ENCODE measurements at regions not wholly inside any gene's neighbourhood (a gene's known extent, or its start where the extent isn't known, plus 50 kb on each side); places are given as distances from the start of the nearest gene placed in this dataset.
"Not testable (repeated sequence)": the region's sequence is repeated elsewhere in the genome, so short reads cannot be mapped to it uniquely, and the experiment has no call there.

DNA sequence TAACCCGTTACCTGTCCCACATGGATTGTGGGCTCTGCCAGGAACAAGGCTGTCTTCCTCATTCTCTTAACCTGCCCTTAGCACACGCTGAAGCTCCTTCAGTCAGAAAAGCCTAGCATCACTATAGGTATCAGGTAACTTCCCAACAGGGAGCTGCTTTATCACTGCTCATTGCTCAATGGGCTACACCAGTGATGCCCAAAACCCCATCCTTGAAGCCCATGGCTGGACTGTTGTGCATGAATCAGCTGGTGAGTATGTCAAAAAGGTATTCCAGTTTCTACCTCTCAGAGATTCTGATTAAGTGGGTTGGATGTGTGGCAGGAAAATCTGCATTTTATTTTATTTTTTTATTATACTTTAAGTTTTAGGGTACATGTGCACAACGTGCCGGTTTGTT, 362.2 kb downstream of the LRATD1 start:
- no peak for DNase-seq

DNA sequence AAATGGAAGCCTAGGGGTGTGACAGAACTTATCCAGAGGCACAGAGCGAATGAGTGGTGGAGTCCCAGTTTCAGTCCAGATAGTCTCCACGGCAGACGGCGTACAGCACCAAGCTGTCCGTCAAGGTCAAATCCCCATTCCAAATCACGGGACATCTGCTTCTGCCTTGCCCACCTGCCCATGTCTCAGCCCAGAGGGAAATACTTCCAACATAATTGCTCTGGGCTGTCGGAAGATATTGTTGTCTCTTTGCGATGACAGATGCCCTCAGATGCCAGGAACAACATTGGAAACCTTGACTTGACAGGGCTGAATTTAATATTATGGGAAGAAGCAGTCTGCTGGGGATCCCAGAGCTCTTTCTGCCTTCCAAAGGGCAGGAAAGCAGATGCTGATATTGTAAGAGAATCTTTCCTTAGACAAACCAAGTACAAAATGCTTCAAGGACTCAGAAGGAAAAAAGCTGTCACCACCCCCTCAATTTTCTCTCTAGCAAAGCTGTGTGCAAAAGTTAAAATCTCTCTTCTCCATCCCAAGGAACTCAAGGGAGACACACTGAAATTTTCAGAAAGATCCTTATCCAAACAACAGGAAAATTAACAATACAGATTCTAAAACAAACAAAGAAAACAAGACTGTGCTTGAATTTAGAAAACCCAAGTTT, 364.0 kb downstream of the LRATD1 start:
- peak; percentile 43 for DNase-seq

DNA sequence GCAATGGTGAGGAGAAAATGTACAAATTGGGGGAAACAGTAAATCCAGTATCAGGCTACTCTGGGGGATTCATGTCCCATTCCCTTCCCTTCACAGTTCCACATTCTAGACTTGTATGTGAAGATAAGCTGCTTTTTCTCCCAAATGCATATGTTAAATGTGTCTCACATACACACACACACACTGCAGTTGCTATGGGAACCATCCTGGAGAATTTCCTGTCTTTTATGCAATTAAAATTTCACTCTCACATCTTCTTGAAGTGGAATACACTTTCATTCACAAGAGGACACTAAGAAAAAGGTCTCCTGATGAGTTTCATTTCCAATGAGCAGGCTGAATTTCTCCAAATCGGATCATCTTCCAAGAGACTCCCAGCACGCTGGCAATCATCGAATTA, 366.0 kb downstream of the LRATD1 start:
- no peak for DNase-seq

DNA sequence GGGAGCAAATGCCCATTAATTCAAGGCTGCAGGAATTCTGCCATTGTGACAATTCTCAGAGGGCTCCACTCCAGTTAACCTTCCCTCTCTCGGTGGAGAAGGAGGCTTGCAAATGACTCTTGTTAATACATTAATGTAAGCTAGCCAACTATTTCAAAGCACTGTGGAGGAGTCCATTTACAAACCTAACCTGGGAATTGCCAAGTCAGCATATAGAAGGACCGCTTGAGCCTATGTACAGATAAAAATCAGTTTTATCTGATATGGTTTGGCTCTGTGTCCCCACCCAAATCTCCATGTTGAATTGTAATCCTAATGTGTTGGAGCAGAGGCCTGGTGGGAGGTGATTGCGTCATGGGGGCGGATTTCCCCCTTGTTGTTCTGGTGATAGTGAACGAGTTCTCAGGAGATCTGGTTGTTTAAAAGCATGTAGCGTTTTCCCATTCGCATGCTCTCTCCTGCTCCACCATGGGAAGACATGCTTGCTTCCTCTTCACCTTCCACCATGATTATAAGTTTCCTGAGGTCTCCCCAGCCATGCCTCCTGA, 366.7 kb downstream of the LRATD1 start:
- no peak for DNase-seq

DNA sequence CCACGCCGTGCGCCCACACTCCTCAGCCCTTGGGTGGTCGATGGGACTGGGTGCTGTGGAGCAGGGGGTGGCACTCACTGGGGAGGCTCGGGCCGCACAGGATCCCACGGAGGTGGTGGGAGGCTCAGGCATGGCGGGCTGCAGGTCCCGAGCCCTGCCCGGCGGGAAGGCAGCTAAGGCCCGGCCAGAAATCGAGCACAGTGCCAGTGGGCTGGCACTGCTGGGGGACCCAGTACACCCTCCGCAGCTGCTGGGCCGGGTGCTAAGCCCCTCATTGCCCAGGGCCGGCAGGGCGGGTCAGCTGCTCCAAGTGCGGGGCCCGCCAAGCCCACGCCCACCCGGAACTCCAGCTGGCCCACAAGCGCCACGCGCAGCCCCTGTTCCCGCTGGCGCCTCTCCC, 370.0 kb downstream of the LRATD1 start:
- DNase-seq: not testable (repeated sequence)

DNA sequence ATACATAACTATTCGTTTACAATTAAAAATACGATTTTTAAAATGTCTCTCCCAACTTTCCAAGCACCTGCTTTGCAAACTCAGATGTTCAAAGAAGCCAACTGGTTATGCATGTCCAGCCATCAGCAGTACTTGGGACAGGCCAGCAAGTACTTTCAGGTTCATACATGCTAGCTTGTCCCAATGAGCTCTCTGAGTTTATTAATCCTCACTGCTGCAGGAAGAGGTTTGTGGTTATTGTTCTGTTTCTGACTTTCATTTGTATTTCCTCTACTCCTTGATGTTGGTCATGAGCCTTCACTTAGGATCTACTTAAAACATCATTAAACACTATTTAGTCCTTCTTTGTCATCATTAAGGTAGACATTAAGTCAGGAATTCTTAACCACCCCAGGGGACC, 374.1 kb downstream of the LRATD1 start:
- no peak for DNase-seq

DNA sequence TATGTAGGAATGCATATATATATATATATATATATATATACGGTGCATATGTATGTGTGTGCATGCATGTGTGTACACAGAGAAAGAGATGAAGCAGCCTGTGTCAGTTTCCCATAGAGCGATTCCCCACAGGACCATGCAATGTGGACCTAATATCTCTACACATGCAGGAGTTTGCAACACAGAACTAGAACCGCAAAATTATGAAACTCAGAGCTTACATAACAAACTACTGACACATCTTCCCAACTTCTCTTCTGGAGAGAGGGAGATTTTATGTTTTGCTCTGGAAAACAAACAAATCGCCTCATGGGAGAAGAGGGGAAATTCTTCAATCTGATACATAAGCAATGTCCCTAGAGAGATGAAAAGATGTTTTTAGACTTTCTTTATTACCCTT, 377.2 kb downstream of the LRATD1 start:
- DNase-seq: no peak

DNA sequence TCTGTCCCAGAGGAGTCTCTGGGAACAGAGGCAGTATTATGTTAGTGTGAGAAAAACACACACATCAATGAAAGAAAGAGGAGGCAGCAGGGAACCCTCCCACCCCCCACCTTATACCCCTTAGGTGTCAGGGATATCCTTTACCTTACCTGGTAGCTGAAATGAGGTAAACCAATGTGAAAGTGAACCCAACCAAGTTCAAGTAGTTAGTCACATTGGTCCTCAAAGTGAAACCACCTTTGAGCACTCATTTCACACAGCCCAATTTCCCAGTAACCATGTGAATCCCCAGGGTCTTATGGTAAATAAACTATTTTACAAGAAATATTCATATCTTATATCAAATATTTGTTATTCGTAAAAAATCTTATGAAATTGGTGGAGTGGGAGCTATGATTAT, 377.8 kb downstream of the LRATD1 start:
- no peak for DNase-seq

DNA sequence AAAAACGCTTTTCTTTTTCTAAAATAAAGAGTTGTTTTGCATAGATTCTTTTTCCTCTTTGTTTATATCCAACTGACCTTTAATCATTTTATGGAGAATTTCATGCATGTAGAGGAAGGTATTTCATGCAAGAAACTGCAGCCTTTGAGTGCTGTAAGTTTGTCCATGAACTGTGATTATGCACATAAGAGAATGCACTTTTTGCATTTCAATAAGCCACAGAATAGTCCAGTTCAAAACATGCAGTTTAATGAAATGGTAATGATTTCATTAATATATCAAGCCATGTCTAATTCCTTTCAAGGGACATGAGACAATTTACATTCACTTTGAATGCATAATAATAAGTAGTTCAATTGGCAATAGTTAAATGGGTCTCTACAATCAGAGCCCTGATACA, 386.3 kb downstream of the LRATD1 start:
- no peak for DNase-seq

DNA sequence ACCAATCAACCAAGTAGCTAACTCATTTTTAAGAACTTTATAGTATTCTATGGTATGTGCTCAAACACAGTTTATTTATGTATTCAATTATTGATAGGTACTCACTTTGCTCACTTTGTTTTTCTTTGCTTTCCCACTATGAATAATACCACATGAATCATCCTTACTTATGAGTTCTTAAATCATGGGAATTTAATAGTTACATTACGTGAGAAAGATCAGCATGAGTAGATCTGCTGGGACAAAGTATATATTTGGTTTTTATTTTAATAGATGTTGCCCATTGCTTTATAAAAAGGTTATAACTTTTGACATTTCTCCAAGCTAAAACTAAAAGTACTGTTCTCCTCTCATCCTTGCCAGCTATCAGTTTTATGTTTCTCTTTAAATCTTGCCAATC, 390.7 kb downstream of the LRATD1 start:
- DNase-seq: no peak

DNA sequence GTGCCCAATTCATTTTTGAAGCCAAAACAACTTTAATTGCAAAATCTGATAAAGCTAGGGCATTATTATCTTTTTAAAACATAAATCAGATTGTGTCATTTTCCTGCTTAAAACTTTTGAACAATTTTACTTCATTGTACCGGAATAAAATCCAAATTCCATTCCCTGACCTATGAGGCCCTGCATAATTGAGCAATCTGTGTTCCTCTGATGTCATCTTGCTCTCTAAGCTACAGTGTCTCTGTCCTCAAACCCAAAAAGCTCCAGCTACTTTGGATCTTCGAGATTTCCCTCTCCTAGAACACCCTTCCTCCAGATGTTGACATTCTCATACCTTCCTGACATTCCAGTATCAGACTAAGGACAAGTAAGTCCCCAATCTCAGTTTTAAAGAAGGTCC, 395.9 kb downstream of the LRATD1 start:
- no peak for DNase-seq

DNA sequence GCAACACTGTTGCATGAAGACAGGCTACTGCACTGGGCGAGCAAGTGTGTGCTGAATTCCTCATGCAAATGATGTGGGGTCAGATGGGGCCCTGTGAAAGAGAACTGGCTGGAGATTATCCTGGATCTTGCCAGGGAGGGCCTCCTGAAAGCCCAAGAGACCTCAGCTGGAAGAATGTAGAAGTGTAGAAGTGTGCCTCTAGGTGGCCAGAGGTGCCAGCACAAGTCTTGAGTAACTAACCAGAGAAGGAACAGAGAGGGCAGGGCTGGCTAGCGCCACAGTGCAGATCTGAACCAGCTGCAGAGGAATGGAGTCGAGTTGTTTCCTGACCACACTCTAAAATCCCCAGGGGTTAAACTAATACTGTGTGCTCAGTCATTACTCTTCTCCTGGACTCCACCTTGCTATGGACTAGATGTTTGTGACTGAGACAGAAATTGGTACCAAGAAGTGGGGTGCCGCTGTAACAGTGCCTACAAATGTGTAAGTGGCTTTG, 399.3 kb downstream of the LRATD1 start:
- no peak for DNase-seq

DNA sequence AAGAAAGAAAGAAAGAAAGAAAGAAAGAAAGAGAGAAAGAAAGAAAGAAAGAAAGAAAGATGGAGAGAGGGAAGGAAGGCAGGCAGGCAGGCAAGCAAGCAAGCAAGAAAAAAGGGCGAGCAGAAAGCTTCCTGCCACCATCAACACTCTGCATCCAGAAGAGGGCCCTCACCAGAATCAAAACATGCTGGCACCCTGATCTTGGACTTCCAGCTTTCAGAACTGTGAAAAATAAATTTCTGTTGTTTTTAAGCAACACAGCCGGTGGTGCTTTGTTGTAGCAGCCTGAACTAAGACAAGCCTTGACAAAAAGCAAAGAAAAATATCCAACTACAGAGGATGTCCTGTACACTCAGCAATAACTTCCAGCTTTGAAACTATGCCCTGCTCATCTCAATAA, 401.7 kb downstream of the LRATD1 start:
- DNase-seq: no peak

DNA sequence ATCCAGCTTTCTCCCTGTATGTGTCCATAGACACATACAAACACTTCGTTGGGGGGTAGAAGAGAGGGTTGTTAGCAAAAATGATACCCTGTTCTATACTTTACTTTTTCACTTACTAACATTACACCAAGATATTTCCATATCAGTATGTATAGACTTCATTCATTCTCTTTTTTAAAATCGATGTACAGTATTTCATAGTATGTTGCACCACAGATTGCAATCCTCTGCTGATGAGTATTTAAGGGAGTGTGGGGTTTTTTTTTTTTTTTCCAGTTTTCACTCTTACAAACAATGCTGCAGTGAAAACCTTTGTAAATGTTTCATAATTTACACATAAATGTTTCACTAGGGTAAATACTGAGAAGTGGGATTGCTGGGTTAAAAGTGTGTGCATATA, 402.3 kb downstream of the LRATD1 start:
- no peak for DNase-seq

DNA sequence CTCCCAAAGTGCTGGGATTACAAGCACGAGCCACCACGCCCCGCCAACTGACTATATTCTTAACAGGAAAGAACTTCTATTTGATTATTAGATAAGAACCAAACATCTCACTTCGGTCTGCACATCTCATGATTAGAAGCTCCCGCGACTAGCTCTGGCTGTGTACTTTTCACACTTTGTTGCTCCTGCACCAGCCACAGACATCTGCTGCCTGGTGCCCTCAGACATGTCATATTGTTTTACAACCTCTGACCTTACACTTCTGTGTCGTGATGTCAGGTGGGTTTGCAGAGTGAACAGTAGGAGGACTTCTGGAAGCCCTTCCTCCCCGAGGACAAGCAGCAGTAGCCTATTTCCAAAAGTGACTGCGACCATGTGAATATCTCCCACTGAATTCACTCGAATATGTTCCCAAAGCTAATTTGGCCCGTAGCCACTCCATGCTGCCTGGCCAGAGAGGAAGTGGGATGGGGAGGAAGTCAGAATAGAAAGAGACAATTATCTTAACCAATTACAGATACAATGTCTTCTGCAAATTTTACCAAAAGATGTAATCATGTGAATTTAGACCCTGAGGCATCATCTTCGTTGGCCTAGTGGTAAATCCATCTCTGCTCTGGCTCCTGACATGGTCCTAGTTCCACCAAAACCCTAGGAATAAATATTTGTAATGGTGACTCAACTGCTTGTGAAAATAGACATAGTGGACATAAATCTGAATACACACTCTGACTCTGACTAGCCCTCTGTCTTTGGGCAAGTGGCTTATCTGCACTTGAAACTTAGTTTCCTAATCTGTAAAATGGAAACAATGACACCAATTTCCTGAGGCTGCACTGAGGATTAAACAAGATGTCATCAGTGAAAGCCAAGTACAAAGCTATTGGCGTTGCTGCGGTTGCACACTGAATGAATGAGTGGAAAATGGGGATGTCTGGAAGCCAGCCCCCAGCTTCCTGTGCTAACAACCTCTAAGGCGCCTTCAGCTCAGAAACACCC, 406.1 kb downstream of the LRATD1 start:
- no peak for DNase-seq

DNA sequence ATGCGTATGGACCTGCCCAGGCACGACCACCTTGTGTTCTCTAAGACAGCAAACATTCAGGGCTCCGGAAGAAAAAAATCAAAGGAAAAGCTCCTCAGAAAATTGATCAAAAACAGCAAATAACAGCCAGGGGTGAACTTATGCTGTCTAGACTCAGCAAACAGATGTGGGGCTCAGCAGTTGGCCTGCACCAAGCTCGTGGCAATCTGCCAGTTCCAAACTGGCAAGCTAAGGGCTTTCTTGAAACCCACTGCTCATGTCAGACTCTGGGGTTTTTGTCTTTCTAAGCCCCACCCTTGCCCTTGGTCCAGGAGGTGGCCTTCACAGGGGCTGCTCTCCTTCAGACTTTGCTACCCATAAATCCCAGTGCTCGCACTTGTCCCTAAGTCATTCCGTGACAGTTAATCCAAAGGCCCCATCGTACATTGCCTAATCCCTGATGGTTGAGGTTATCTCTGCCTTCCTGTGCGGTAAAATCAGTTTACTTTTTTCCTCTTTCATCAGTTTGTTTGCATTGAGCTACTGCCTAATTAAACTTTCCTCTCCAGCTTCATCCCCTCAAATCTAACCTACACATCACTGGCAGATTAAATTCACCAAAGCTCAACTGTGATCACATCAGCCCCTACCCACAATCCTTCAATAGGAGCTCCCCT, 408.0 kb downstream of the LRATD1 start:
- DNase-seq: no peak

DNA sequence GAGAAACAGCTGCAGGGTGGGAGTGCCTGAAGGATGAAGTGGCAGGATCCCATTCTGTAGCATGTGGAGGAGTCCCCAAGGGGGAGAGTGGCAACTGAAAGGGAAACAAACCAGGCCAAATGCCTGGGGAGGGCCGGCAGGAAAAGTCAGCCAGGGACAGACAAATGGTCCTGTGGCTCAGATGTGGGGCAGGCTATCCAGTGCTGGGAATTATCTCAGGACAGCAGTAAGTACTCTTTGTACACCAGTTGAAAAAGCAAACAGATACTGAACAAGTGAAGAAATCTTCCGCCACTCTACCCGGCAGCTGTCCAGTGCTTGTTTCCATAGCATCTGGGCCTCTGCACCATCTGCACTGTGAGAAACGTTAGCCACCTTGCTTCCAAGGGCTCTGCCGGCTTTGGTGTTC, 408.9 kb downstream of the LRATD1 start:
- no peak for DNase-seq

DNA sequence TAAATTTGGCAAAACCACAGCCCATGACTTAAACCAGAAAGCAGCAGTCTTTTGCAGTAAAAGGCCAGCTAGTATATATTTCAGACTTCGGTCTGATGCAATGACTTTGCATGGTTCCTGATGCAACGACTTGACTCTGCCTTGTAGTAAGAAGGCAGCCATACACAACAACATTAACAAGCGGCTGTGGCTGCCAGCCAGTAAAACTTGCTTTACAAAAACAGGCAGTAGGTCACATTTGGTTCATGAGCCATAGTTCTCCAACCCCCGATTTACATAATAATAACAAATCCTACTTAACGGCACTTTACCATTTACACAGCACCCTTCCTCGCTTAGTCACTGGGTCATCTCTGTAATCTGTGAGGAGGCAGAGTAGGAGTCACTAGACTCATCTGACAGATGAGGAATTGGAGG, 410.3 kb downstream of the LRATD1 start:
- no peak for DNase-seq

DNA sequence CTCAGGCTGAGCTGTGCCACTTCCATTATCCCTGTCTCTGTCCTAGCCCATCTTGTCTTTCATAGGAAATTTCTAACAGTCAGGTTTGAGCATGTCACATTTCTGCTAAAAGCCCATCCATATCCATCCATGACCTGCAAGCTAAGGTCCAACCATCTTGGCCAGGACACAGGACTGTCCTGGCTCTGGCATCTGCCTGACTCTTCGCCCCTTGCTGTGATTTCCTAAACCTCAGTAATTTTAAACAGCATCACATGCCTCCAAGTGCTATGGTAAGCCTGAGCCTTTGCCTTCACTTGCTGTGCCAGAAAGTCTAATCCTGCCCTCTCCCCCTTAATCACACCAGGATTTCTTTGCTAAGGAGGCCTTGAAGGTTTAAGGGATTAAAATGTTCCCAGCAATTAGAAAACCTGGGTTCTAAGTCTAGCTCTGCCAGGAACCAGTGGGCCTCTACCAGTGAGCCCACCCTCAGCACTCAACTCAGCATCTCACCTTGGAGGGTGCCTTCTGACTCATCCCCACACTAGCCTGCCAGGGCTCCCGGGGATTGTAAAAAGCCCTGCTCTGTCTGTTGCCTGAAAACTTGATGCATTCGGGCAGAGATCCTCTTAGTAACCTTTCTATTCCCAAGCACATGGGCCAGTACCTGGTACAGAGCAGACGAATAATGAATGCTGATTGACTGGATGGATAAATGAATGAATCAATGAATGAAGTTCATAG, 411.0 kb downstream of the LRATD1 start:
- DNase-seq: no peak

DNA sequence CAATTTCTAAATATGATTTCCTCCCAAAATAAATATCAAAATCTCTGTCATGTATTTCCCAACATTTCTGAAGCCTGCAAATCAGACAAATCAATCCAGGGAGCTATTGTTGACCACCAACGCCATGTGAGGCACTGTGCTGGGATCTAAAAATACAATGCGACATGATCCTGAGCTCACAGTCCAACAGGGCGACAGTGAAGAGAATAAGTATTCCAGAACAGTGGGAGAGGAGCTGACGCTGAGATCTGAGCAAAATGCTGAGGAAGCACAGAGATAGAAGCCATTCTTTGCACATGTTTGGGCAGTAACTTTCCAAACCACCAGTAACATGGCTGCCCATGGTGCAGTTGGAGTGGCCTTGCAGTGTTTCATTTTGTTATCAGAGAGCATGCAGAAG, 412.5 kb downstream of the LRATD1 start:
- DNase-seq: no peak

DNA sequence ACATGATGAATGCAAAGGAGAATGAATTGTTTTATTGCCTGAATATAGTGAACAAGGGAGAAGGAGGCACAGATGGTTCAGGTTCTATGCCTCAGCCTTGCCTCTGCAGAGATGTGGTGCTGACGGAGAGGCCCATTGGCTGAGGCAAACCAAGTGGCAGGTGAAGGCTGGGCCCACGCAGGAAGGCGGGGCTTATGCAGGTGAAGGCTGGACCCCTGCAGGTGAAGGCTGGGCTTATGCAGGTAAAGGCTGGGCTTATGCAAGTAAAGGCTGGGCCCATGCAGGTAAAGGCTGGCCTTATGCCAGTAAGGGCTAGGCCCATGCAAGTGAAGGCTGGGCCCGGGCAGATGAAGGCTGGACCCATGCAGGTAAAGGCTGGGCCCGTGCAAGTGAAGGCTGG, 414.7 kb downstream of the LRATD1 start:
- DNase-seq: no peak

DNA sequence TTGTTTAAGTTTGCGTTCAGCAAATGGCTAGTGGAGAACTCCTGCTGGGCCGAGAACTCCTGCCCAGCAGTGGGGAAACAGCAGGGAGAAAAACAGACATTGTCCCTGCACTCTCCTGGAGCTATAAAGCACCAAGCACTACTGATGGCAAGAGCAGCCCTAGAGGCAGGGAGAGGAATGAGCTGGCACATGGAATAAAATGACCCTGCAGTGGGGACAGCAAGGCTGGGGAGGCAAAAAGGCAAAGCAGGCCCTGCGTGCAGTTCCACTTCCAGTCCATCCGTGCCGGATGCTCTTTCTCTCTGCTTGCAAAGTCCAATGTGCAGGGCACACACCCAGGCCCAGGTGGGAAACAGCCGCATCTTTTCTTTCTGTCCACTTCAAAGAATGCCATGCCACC, 415.5 kb downstream of the LRATD1 start:
- DNase-seq: no peak

Measured in retina (tissue), 1 donor.